ENCODE measurements at regions not wholly inside any gene's neighbourhood (a gene's known extent, or its start where the extent isn't known, plus 50 kb on each side); places are given as distances from the start of the nearest gene placed in this dataset.

DNA sequence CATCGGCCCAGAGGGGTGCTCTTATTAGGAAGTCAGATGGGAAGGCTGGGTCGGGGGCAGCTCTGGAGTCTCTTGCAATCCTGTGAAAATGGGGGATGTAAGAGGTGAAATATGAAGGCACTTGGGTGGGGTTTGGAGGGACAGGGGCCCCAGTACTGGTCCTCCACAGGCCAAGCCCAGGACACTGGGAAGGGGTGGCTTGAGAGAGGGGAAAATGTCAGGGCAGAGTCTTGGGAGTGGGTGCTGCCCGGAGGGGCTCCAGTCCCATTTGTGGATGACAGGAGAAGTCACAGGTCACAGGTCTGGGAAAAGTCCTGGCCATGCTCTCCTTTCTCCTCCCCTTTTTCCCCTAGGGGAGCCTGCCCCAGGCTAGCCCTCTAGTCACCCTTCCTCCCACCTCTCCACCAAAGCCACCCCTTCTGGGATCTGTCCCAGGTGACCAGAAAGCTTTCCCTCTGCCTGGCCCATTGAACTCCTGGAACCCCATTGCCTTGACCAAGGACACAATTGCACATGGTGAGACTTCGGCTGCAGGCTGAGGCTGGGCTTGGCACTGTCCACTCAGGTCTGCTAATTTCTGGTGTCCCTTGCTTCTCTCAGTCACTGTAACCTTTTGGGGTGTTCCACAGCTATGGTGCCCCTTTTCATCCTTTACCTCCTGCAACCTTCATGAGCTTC lies 1465.0 kb downstream of the TBC1D22A start:
- TF ChIP-seq, protein P1, sequence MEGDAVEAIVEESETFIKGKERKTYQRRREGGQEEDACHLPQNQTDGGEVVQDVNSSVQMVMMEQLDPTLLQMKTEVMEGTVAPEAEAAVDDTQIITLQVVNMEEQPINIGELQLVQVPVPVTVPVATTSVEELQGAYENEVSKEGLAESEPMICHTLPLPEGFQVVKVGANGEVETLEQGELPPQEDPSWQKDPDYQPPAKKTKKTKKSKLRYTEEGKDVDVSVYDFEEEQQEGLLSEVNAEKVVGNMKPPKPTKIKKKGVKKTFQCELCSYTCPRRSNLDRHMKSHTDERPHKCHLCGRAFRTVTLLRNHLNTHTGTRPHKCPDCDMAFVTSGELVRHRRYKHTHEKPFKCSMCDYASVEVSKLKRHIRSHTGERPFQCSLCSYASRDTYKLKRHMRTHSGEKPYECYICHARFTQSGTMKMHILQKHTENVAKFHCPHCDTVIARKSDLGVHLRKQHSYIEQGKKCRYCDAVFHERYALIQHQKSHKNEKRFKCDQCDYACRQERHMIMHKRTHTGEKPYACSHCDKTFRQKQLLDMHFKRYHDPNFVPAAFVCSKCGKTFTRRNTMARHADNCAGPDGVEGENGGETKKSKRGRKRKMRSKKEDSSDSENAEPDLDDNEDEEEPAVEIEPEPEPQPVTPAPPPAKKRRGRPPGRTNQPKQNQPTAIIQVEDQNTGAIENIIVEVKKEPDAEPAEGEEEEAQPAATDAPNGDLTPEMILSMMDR (IDR thresholded peaks at IDR 0.05) = no peak
- TF ChIP-seq POLR2A (IDR thresholded peaks at IDR 0.05) = no peak

Measured in esophagus squamous epithelium (tissue), 4 donors.